Keratinocyte (primary cell): ENCODE measurements at regions not wholly inside any gene's neighbourhood (a gene's known extent, or its start where the extent isn't known, plus 50 kb on each side); places are given as distances from the start of the nearest gene placed in this dataset.

Experiments
- DNase-seq: peaks from one replicate; pipeline ENCODE4 v3.0.0-alpha.2; 2011; ENCODE audit warnings: low read depth, missing footprints, low spot score
- FAIRE-seq: peaks from 2 replicates; lab custom pipeline; 2011; peaks lifted over from hg19 to GRCh38; lab: Jason Lieb, UNC
- H2AFZ ChIP-seq: 2 replicates; pipeline ENCODE4 v1.6.0; 2012; ENCODE audit warnings: low read length, control low read depth, inconsistent platforms; ENCODE audit not compliant: control insufficient read depth
- H3K27ac ChIP-seq: 2 replicates; pipeline ENCODE4 v1.5.1; 2011; ENCODE audit warnings: low read length; ENCODE audit not compliant: control insufficient read depth, insufficient read depth
- H3K27me3 ChIP-seq: 3 replicates; pipeline ENCODE4 v1.6.0; 2011; ENCODE audit warnings: low read length; ENCODE audit not compliant: control insufficient read depth, insufficient read depth; ENCODE audit errors: extremely low read depth
- H3K36me3 ChIP-seq, 2 experiments: 2 replicates in 1 of 2; 3 replicates in 1 of 2; pipeline ENCODE4 v1.5.1; 2011; ENCODE audit warnings: low read length in 2 of 2, mild to moderate bottlenecking in 1 of 2; ENCODE audit not compliant: control insufficient read depth in 2 of 2, insufficient read depth in 2 of 2; ENCODE audit errors: extremely low read depth in 1 of 2
- H3K4me1 ChIP-seq: 3 replicates; pipeline ENCODE4 v1.5.1; 2011; ENCODE audit warnings: low read length; ENCODE audit not compliant: control insufficient read depth, insufficient read depth; ENCODE audit errors: extremely low read depth
- H3K4me2 ChIP-seq: 3 replicates; pipeline ENCODE4 v1.6.0; 2011; ENCODE audit warnings: low read depth, low read length; ENCODE audit not compliant: control insufficient read depth, insufficient read depth; ENCODE audit errors: extremely low read depth
- H3K4me3 ChIP-seq, 3 experiments: fragments of 200-600 bp in 1 of 3; sonication (generic) in 1 of 3; 2 replicates in 2 of 3; 3 replicates in 1 of 3; pipeline ENCODE4 v1.5.1; 2011 to 2016; ENCODE audit warnings: low read length in 3 of 3, mild to moderate bottlenecking in 3 of 3, control low read depth in 2 of 3, inconsistent platforms in 1 of 3, low read depth in 1 of 3, mixed read lengths in 1 of 3, mixed run types in 1 of 3, moderate library complexity in 1 of 3; ENCODE audit not compliant: control insufficient read depth in 2 of 3, insufficient read depth in 2 of 3; ENCODE audit errors: extremely low read depth in 1 of 3
- H3K79me2 ChIP-seq: 2 replicates; pipeline ENCODE4 v1.6.0; 2012; ENCODE audit warnings: low read length; ENCODE audit not compliant: control insufficient read depth, insufficient read depth
- H3K9ac ChIP-seq: 3 replicates; pipeline ENCODE4 v1.6.0; 2011; ENCODE audit warnings: low read length; ENCODE audit not compliant: control insufficient read depth, insufficient read depth; ENCODE audit errors: extremely low read depth
- H3K9me1 ChIP-seq: 3 replicates; pipeline ENCODE4 v1.6.0; 2011; ENCODE audit warnings: low read length; ENCODE audit not compliant: control insufficient read depth, insufficient read depth; ENCODE audit errors: extremely low read depth
- H3K9me3 ChIP-seq: 2 replicates; pipeline ENCODE4 v1.5.1; 2012; ENCODE audit warnings: low read depth, low read length; ENCODE audit not compliant: control insufficient read depth
- H4K20me1 ChIP-seq: 3 replicates; pipeline ENCODE4 v1.6.0; 2011; ENCODE audit warnings: low read length; ENCODE audit not compliant: control insufficient read depth, insufficient read depth; ENCODE audit errors: extremely low read depth
- CTCF ChIP-seq, 3 experiments: IDR thresholded peaks in 1 of 3; conservative IDR thresholded peaks in 1 of 3; optimal IDR thresholded peaks in 1 of 3; 2 replicates in 2 of 3; 3 replicates in 1 of 3; pipeline versions ENCODE3 to v1.5.1; 2011; ENCODE audit warnings: low read length in 3 of 3, mild to moderate bottlenecking in 3 of 3, moderate library complexity in 2 of 3, control low read depth in 1 of 3, inconsistent platforms in 1 of 3; ENCODE audit not compliant: insufficient read depth in 2 of 3; ENCODE audit errors: extremely low read depth in 1 of 3
- EZH2 ChIP-seq: IDR thresholded peaks from one replicate; pipeline ENCODE4 v1.6.1; 2012; ENCODE audit warnings: inconsistent platforms, mild to moderate bottlenecking, low read length, moderate library complexity
- dilution Hi-C: fragments of 300-500 bp; cut with MboI; formaldehyde crosslinking; loops from one replicate; pipeline ENCODE4 v1.7.0; 2020; ENCODE audit warnings: low sequenced_read_pairs; ENCODE audit not compliant: extremely low pct_ligation_motif_present

GRCh38 chr18:38305961-38306360 lies 740.4 kb upstream of the CELF4 start:
- dilution Hi-C loops = no loop called here
- no peak overlapping the region for H3K4me2 ChIP-seq
- no peak overlapping the region for H3K4me3 ChIP-seq
- H3K79me2 ChIP-seq = no peaks in the 10 kb centered on the region
- H3K27ac ChIP-seq = no peak overlapping the region
- no peak for FAIRE-seq
- no peak overlapping the region for H2AFZ ChIP-seq
- H3K4me1 ChIP-seq = peaks cover 9% of the 10 kb centered on the region
- no peaks in the 10 kb centered on the region for H4K20me1 ChIP-seq
- no peaks in the 10 kb centered on the region for H3K36me3 ChIP-seq
- H3K27me3 ChIP-seq = no peaks in the 10 kb centered on the region
- no peaks in the 10 kb centered on the region for H3K9me1 ChIP-seq
- no peak for DNase-seq
- no peak overlapping the region for H3K9ac ChIP-seq
- H3K9me3 ChIP-seq = no peaks in the 10 kb centered on the region
- TF ChIP-seq EZH2 = no peak
- no peak for TF ChIP-seq CTCF (optimal IDR thresholded peaks at IDR 0.05 in 1 of 3, IDR thresholded peaks at IDR 0.05 in 1 of 3, conservative IDR thresholded peaks at IDR 0.05 in 1 of 3; ENCODE audit: extremely low read depth in 1 of 3, insufficient read depth in 2 of 3, low read length in 3 of 3)

GRCh38 chr18:38301621-38302020 lies 736.0 kb upstream of the CELF4 start:
- dilution Hi-C loops = no loop called here
- DNase-seq = no peak
- peak overlapping the region; percentile 27 for H3K27ac ChIP-seq

More at GRCh38 chr18:38301621-38302020, 736.0 kb upstream of the CELF4 start:
- Histone ChIP-seq H3K79me2 (no peaks in the 10 kb centered on the region), H3K4me1 (peaks cover 9% of the 10 kb centered on the region), H3K4me2 (peak overlapping the region; percentile 6), H3K4me3 (no peak overlapping the region), H3K9me3 (no peaks in the 10 kb centered on the region), H3K9ac (no peak overlapping the region), H4K20me1 (no peaks in the 10 kb centered on the region), H3K9me1 (no peaks in the 10 kb centered on the region), H3K27me3 (no peaks in the 10 kb centered on the region), H3K36me3 (no peaks in the 10 kb centered on the region), H2AFZ (no peak overlapping the region)
- TF ChIP-seq CTCF (optimal IDR thresholded peaks at IDR 0.05 in 1 of 3, IDR thresholded peaks at IDR 0.05 in 1 of 3, conservative IDR thresholded peaks at IDR 0.05 in 1 of 3; ENCODE audit: extremely low read depth in 1 of 3, insufficient read depth in 2 of 3, low read length in 3 of 3) (no peak), EZH2 (no peak)
- peak; percentile 90 for FAIRE-seq
